ENCODE measurements at regions not wholly inside any gene's neighbourhood (a gene's known extent, or its start where the extent isn't known, plus 50 kb on each side); places are given as distances from the start of the nearest gene placed in this dataset.
A peak's percentile ranks its signal among the peaks of the same experiment; 100 is the strongest.
"Not testable (repeated sequence)": the region's sequence is repeated elsewhere in the genome, so short reads cannot be mapped to it uniquely, and the experiment has no call there.

GRCh38 chr20:53809217-53809616, 215.6 kb upstream of the ZNF217 start:
- no peak for DNase-seq (ENCODE audit: extremely low spot score)
- POLR2A ChIA-PET: no interaction called here

GRCh38 chr20:53808733-53809132, 215.1 kb upstream of the ZNF217 start:
- TF ChIP-seq ZNF384 (IDR thresholded peaks at IDR 0.05): no peak
- ChIA-PET CTCF (no interaction called here), POLR2A (no interaction called here)
- no peak for DNase-seq (ENCODE audit: extremely low spot score)

More at GRCh38 chr20:53809217-53809616, 215.6 kb upstream of the ZNF217 start:
- TF ChIP-seq ELF4 (IDR thresholded peaks at IDR 0.05) (no peak), FOXA1 (IDR thresholded peaks at IDR 0.05) (no peak), ZNF384 (IDR thresholded peaks at IDR 0.05) (no peak), FOXM1 (IDR thresholded peaks at IDR 0.05; ENCODE audit: borderline replicate concordance) (no peak), PKNOX1 (IDR thresholded peaks at IDR 0.05) (no peak), HDGF (IDR thresholded peaks at IDR 0.05; ENCODE audit: borderline replicate concordance) (no peak), ARNT (IDR thresholded peaks at IDR 0.05) (no peak), SP1 (IDR thresholded peaks at IDR 0.05) (no peak)
- CTCF ChIA-PET: no interaction called here

DNA sequence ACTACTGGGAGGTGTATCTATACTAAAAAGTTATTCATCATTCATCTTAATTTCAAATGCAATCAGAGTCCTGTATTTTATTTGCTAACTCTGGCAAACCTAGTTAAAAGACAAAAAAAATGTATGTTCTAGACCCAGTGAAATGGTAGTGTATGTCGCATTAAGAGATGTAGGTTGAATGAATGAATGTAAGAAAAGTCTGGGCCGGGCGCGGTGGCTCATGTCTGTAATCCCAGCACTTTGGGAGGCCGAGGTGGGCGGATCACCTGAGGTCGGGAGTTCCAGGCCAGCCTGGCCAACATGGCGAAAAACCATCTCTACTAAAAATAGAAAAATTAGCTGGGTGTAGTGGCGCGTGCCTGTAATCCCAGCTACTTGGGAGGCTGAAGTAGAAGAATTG, 214.7 kb upstream of the ZNF217 start:
- DNase-seq (ENCODE audit: extremely low spot score); CTCF ChIA-PET; POLR2A ChIA-PET: not testable (repeated sequence)

GRCh38 chr20:53806683-53807401, 213.2 kb upstream of the ZNF217 start:
- CTCF ChIA-PET: interaction anchor here (0.6 kb wide), 1 partner anchor 294 kb away, joined by 4 read pairs; no protein-coding TSS in a partner anchor
- no peak for TF ChIP-seq FOXM1 (IDR thresholded peaks at IDR 0.05; ENCODE audit: borderline replicate concordance)
- no peak for TF ChIP-seq SP1 (IDR thresholded peaks at IDR 0.05)
- TF ChIP-seq HDGF (IDR thresholded peaks at IDR 0.05; ENCODE audit: borderline replicate concordance): no peak
- TF ChIP-seq FOXA1 (IDR thresholded peaks at IDR 0.05): no peak
- no peak for TF ChIP-seq CTBP1 (IDR thresholded peaks at IDR 0.05; ENCODE audit: borderline replicate concordance)
- no peak for TF ChIP-seq BHLHE40 (IDR thresholded peaks at IDR 0.05; ENCODE audit: borderline replicate concordance)
- no peak for TF ChIP-seq LEF1 (IDR thresholded peaks at IDR 0.05; ENCODE audit: borderline replicate concordance)
- no peak for TF ChIP-seq PKNOX1 (IDR thresholded peaks at IDR 0.05)
- TF ChIP-seq NFRKB (IDR thresholded peaks at IDR 0.05): no peak
- no peak for TF ChIP-seq SUZ12 (IDR thresholded peaks at IDR 0.05)
- POLR2A ChIA-PET: no interaction called here
- no peak for DNase-seq (ENCODE audit: extremely low spot score)

DNA sequence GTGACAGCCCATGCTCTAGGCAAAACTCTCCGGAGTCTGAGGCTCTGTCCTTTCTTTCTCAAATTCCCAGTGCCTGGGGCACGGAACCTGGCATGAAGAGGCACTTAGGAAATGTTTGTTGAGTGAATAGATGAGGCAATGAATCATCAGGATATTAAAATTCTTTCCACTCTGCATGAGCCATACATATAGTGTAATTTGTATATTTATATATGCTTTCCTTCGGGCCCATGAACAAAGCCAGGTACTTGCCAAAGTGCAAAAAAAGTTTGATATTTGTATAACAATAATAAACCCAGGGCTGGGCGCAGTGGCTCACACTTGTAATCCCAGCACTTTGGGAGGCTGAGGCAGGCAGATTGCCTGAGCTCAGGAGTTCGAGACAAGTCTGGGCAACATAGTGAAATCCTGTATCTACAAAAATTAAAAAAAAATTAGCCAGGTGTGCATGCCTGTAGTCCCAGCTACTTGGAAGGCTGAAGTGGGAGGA, 212.3 kb upstream of the ZNF217 start:
- no peak for DNase-seq (ENCODE audit: extremely low spot score)
- ChIA-PET POLR2A (no interaction called here), CTCF (no interaction called here)
- no peak for TF ChIP-seq CTBP1 (IDR thresholded peaks at IDR 0.05; ENCODE audit: borderline replicate concordance)
- no peak for TF ChIP-seq ARNT (IDR thresholded peaks at IDR 0.05)
- no peak for TF ChIP-seq FOXK2 (IDR thresholded peaks at IDR 0.05)
- no peak for TF ChIP-seq L3MBTL2 (conservative IDR thresholded peaks at IDR 0.05)
- no peak for TF ChIP-seq LEF1 (IDR thresholded peaks at IDR 0.05; ENCODE audit: borderline replicate concordance)
- TF ChIP-seq NFRKB (IDR thresholded peaks at IDR 0.05): no peak
- TF ChIP-seq PKNOX1 (IDR thresholded peaks at IDR 0.05): 0 out of 2 replicates have a peak, but pooled peaks have one; percentile 8

DNA sequence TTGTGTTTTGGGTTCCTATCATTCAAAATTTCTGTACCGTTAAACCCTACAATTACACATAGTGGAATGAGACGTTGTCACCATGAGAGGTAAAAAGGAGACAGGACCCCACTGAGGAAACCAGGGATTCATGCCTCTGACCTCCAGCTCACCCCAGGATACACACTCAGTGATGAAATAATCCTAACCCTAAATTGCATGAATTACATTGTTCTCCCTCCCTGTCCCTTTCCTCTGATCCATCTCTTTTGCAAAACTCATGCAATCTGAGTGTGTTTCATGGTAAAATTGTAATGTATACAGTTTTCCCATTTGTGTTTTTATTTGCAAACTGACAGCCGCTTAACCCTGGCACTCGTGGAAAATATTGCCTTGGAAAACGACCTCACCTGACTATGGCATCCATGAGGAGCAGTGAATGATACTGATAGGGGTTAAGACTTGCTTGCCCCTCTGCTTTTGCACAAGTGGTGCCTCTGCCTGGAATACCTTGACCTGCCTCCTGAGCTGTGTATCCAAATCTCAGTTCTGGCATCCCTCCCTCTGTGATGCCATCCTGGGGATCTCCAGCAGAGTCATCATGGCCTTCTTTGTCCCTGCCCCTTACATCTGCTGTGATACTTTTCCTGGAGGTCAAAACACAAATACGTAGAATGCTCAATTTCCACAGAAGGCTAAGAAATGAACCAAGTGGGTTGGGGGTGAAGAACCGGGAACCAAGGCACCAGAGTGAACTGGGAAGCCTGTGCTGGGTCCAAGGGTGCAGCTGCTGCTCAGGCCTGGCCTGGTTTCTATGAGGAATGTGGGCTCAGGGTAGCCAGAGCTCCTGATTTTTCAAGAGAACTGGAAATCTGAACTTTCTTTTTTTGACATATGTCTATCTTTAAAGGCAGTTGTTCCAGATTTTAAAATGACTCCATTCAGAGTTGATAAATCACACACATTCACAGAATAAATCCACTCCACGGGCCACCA, 211.6 kb upstream of the ZNF217 start:
- POLR2A ChIA-PET: no interaction called here
- DNase-seq (ENCODE audit: extremely low spot score): no peak
- CTCF ChIA-PET: no interaction called here
- TF ChIP-seq LEF1 (IDR thresholded peaks at IDR 0.05; ENCODE audit: borderline replicate concordance) (no peak), HDGF (IDR thresholded peaks at IDR 0.05; ENCODE audit: borderline replicate concordance) (no peak), TARDBP (IDR thresholded peaks at IDR 0.05) (no peak), ZNF384 (IDR thresholded peaks at IDR 0.05) (no peak), CTBP1 (IDR thresholded peaks at IDR 0.05; ENCODE audit: borderline replicate concordance) (no peak), L3MBTL2 (conservative IDR thresholded peaks at IDR 0.05) (no peak), NFRKB (IDR thresholded peaks at IDR 0.05) (no peak), SUZ12 (IDR thresholded peaks at IDR 0.05) (no peak), PKNOX1 (IDR thresholded peaks at IDR 0.05) (no peak), BHLHE40 (IDR thresholded peaks at IDR 0.05; ENCODE audit: borderline replicate concordance) (no peak), ELF4 (IDR thresholded peaks at IDR 0.05) (no peak), FOXA1 (IDR thresholded peaks at IDR 0.05) (no peak)

GRCh38 chr20:53804308-53804707, 210.7 kb upstream of the ZNF217 start:
- DNase-seq (ENCODE audit: extremely low spot score); POLR2A ChIA-PET; CTCF ChIA-PET: not testable (repeated sequence)
